ENCODE measurements at regions not wholly inside any gene's neighbourhood (a gene's known extent, or its start where the extent isn't known, plus 50 kb on each side); places are given as distances from the start of the nearest gene placed in this dataset.

- no peak for TF ChIP-seq CTCF (IDR thresholded peaks at IDR 0.05)
- TF ChIP-seq POLR2A (IDR thresholded peaks at IDR 0.05): no peak
Measured at GRCh38 chr1:98232678-98233077, 311.8 kb upstream of the DPYD start.
